ENCODE measurements at regions not wholly inside any gene's neighbourhood (a gene's known extent, or its start where the extent isn't known, plus 50 kb on each side); places are given as distances from the start of the nearest gene placed in this dataset.

GRCh38 chr1:228648647-228649383 lies 86.5 kb upstream of the RHOU start:
- TF ChIP-seq HDGF (IDR thresholded peaks at IDR 0.05; ENCODE audit: borderline replicate concordance) (no peak), FOXK2 (IDR thresholded peaks at IDR 0.05) (no peak), ARNT (IDR thresholded peaks at IDR 0.05) (no peak), NFRKB (IDR thresholded peaks at IDR 0.05) (no peak), FOXA1 (IDR thresholded peaks at IDR 0.05) (no peak), BHLHE40 (IDR thresholded peaks at IDR 0.05; ENCODE audit: borderline replicate concordance) (no peak), FOXM1 (IDR thresholded peaks at IDR 0.05; ENCODE audit: borderline replicate concordance) (no peak), ELF4 (IDR thresholded peaks at IDR 0.05) (no peak), SP1 (IDR thresholded peaks at IDR 0.05) (no peak), CTBP1 (IDR thresholded peaks at IDR 0.05; ENCODE audit: borderline replicate concordance) (no peak)

Measured in HEK293T (cell line).